ENCODE measurements at regions not wholly inside any gene's neighbourhood (a gene's known extent, or its start where the extent isn't known, plus 50 kb on each side); places are given as distances from the start of the nearest gene placed in this dataset.
"Not testable (repeated sequence)": the region's sequence is repeated elsewhere in the genome, so short reads cannot be mapped to it uniquely, and the experiment has no call there.

- DNase-seq (ENCODE audit: low read depth), result no peak
These were observed 55.0 kb downstream of the FOXA2 start for GRCh38 chr20:22529150-22530019.

DNA sequence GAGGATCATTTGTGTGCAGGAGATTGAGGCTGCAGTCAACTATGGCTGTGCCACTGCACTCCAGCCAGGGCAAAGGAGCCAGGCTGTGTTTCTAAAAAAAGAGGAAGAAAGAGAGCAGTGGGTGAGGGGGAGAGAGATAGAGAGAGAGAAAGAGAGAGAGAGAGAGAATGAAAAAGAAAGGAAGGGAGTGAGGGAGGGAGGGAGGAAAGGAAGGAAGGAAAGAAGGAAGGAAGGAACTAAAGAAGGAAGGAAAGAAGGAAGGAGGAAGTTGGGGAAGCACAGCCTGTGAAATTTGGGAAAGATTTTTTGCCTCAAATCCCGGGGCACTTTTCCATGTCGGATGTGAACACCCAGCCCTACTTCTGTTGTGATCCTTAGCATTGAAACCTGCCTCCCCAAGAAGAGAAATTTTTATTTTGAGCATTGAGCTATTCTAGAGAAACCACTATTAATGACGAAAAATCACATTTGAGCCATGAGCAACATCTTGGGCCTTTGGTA is 57.8 kb downstream of the FOXA2 start:
- DNase-seq (ENCODE audit: low read depth), result no peak

DNA sequence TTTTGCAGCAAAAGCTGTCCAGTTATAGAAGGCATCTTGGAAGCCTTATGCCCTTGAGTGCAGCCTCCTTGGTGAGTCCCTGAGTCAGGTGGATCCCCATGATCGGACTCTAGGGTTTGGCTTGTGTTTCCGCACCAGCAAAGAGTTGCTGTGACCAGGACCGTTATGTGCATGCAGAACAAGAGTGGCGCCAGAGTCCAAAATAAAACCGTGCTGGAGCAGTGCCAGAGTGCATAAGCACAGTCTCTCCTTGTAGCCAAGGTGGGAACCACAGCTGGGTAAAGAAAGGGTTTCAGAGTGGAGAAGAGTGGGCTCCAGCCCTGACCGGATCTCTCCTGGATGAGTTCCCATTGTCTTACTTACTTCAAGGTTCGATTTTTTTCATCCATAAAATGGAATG is 58.6 kb downstream of the FOXA2 start:
- no peak for DNase-seq (ENCODE audit: low read depth)

GRCh38 chr20:22525069-22525820 is 59.1 kb downstream of the FOXA2 start:
- no peak for DNase-seq (ENCODE audit: low read depth)

GRCh38 chr20:22524393-22525015 is 59.9 kb downstream of the FOXA2 start:
- no peak for DNase-seq (ENCODE audit: low read depth)

DNA sequence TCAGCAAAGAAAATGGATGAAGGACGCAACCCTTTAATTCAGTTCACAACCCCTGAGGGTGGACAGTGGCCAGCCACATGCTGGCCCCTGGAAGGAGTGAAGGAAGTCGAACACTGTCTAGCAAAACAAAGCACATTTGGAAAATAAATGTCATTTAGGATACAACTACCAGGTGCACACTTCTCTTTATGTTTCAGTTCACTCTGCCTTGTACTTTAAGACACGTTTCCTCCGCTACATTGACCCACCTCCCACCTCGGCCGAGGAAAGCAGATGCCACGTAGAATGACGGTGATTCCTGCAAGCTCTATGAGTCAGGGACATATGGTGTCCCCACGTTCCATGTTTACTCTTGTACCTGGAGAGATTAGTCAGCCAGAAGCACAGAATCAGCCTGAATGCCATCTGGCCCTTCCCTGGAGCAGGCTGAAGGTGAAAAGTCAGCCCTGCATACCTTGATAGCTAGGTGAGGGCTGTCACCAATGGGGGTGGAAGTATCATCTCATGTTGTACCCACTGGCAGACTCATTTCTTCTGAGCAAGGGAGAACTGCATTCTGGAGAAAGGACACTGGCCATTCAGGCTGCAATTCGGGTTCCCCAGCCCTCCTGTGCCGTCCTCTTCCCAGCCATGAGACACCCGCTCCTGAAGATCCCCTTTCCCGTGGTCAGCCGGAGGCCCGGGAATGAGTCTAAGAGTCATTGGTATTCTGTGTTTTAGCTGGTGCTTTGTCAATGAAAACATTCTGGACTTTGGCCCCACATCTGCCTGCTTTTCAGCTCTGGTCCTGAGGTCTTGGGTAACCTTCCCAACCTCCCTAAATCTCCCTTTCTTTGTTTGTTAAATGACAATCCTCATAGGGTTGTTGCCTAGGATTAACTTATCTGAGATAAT is 60.6 kb downstream of the FOXA2 start:
- no peak for DNase-seq (ENCODE audit: low read depth)

- DNase-seq (ENCODE audit: low read depth), result no peak
These were observed 61.3 kb downstream of the FOXA2 start for GRCh38 chr20:22523128-22523498.

- no peak for DNase-seq (ENCODE audit: low read depth)
These were observed 61.7 kb downstream of the FOXA2 start for GRCh38 chr20:22522701-22523100.

DNA sequence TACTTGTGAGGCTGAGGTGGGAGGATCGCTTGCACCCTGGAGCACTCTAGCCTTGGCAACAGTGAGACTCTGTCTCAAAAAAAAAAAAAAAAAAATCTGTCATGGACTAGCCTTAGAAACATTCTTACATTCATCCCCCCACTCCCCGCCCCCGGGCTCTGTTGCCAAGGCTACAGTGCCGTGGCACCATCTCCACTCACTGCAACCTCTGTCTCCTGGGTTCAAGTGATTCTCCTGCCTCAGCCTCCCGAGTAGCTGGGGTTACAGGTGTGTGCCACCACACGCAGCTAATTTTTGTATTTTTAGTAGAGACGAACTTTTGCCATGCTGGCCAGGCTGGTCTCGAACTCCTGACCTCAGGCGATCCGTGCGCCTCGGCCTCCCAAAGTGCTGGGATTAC is 62.4 kb downstream of the FOXA2 start:
- not testable (repeated sequence) for DNase-seq (ENCODE audit: low read depth)

GRCh38 chr20:22520381-22520780 is 64.0 kb downstream of the FOXA2 start:
- no peak for DNase-seq (ENCODE audit: low read depth)

- DNase-seq (ENCODE audit: low read depth), result no peak
These were observed 69.1 kb downstream of the FOXA2 start for GRCh38 chr20:22515264-22515663.

DNA sequence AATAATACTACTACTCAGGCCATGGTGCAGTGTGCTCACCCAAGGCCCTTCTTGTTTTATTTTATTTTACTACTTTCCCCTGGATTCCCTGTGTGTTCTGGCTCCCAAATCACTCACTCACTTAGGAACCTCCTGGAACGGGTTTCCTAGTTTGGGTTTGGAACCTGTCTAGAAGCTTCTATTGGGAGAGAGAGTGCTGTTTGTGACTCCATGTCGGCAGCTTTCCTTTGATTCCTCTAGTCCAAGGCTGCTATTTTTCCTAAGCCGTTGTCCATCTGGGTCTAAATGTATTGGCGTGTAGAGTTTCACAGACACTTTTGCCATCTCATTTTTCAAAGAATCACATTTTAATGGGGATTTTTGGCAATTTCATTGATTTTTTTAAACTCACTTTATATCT is 70.8 kb downstream of the FOXA2 start:
- DNase-seq (ENCODE audit: low read depth), result no peak

GRCh38 chr20:22512911-22513489 is 71.4 kb downstream of the FOXA2 start:
- no peak for DNase-seq (ENCODE audit: low read depth)

- no peak for DNase-seq (ENCODE audit: low read depth)
These were observed 72.1 kb downstream of the FOXA2 start for GRCh38 chr20:22511943-22512910.

DNA sequence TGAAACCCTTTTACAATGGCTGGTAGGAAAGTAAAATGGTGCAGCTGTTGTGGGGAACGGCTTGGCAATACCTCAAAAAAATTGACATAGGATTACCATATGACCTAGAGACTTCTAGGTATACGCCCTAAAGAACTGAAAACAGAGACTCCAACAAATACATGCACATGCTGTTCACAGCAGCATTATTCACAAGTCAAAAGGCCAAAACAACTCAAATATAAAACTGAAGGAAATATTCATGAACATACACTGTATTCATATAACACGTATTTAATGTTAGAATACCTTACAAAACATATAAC is 74.6 kb downstream of the FOXA2 start:
- DNase-seq (ENCODE audit: low read depth), result no peak

- no peak for DNase-seq (ENCODE audit: low read depth)
These were observed 75.1 kb downstream of the FOXA2 start for GRCh38 chr20:22509090-22509842.

GRCh38 chr20:22508426-22508825 is 75.9 kb downstream of the FOXA2 start:
- DNase-seq (ENCODE audit: low read depth), result no peak

DNA sequence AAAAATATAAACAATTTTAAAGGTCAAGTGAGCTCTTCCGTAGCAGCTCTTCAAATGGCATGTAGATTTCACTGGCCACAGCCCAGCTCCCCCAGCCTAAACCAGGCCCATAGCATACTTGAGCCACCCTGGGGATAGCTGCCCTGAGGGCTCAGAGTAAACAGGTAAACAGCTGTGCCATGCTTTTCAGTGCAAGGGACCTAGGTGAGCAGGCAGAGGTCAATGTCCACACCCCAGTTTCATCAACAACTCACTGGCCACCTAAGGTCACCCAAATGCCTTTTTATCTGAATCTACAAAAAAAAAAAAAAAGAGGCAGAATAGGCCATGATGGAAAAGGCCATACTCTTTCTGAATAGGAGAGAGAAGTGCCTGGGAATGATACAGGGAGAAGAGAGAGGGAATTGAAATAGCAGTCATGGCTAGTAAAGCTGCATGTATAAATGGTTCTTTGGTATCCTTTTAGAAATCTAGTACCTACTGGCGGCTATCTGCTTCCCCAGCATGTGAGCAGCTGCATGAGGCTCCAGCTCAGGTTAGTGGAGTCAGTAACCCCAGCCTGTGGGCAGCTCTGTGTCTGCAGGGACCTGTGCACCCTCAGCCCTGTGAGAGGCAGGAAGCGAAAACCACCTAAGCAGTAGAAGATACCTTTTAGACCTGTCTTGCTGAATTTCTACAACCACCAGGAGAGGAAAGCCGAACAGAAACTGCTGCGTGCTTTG is 77.0 kb downstream of the FOXA2 start:
- no peak for DNase-seq (ENCODE audit: low read depth)

DNA sequence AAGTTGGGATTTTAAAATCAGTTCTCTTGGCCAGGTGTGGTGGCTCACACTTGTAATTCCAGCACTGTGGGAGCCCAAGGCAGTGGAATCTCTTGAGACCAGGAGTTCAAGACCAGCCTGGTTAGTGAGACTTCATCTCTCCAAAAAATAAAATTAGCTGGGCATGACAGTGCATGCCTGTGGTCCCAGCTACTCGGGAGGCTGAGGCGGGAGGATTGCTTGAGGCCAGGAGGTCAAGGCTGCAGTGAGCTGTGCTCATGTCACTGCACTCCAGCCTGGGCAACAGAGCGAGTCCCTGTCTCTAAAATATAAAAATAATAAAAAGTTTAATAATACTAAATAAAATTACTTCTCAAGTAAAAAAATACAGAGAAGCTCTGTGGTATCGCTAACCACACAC is 77.5 kb downstream of the FOXA2 start:
- no peak for DNase-seq (ENCODE audit: low read depth)

All from stromal cell of bone marrow (primary cell).